ENCODE measurements at regions not wholly inside any gene's neighbourhood (a gene's known extent, or its start where the extent isn't known, plus 50 kb on each side); places are given as distances from the start of the nearest gene placed in this dataset.

DNA sequence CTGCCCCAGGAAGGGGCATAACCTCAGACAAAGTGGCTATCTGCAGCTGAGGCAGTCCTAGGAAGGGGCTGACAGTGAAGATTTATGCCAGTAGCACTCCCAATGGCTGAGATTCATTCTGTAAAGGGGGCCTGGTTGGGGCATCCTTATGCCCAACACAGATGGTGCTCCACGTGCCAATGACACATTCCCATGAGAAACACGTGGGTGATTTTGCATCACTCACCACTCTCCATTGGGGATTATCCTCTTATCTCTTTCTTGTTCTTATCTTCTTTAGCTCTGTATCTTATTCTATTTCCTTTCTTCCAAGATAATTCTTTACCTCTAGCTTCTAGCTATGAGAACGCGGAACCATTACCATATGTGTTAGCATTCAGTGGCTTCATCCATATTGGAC, 194.0 kb upstream of the TUT7 start:
- Histone ChIP-seq H2AFZ (ENCODE audit: low read length) (no peak overlapping the region), H3K27me3 (ENCODE audit: insufficient read depth, low read length, poor library complexity, severe bottlenecking) (no peaks in the 10 kb centered on the region), H4K20me1 (ENCODE audit: insufficient read depth, low read length, poor library complexity, severe bottlenecking) (no peaks in the 10 kb centered on the region), H3F3A (ENCODE audit: low read depth) (no peaks in the 10 kb centered on the region), H3K9ac (ENCODE audit: low read depth, low read length, poor library complexity, severe bottlenecking) (no peak overlapping the region), H3K9me3 (ENCODE audit: insufficient read depth, low read depth, low read length) (no peaks in the 10 kb centered on the region), H3K4me3 (ENCODE audit: low read length, poor library complexity, severe bottlenecking) (no peak overlapping the region), H3K4me2 (ENCODE audit: low read depth, low read length, poor library complexity, severe bottlenecking) (no peak overlapping the region), H3K36me3 (ENCODE audit: insufficient read depth, low read length) (no peaks in the 10 kb centered on the region), H3K9me2 (replicated peaks; ENCODE audit: low read depth, low read length) (no peaks in the 10 kb centered on the region), H3K79me2 (ENCODE audit: insufficient read depth, low read length) (no peaks in the 10 kb centered on the region), H3K4me1 (ENCODE audit: insufficient read depth, low read length, poor library complexity, severe bottlenecking) (no peaks in the 10 kb centered on the region)
- no peak for TF ChIP-seq EZH2phosphoT487 (IDR thresholded peaks at IDR 0.05; ENCODE audit: borderline replicate concordance)
- TF ChIP-seq, protein P1, sequence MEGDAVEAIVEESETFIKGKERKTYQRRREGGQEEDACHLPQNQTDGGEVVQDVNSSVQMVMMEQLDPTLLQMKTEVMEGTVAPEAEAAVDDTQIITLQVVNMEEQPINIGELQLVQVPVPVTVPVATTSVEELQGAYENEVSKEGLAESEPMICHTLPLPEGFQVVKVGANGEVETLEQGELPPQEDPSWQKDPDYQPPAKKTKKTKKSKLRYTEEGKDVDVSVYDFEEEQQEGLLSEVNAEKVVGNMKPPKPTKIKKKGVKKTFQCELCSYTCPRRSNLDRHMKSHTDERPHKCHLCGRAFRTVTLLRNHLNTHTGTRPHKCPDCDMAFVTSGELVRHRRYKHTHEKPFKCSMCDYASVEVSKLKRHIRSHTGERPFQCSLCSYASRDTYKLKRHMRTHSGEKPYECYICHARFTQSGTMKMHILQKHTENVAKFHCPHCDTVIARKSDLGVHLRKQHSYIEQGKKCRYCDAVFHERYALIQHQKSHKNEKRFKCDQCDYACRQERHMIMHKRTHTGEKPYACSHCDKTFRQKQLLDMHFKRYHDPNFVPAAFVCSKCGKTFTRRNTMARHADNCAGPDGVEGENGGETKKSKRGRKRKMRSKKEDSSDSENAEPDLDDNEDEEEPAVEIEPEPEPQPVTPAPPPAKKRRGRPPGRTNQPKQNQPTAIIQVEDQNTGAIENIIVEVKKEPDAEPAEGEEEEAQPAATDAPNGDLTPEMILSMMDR (conservative IDR thresholded peaks at IDR 0.05; ENCODE audit: low read length) = no peak

DNA sequence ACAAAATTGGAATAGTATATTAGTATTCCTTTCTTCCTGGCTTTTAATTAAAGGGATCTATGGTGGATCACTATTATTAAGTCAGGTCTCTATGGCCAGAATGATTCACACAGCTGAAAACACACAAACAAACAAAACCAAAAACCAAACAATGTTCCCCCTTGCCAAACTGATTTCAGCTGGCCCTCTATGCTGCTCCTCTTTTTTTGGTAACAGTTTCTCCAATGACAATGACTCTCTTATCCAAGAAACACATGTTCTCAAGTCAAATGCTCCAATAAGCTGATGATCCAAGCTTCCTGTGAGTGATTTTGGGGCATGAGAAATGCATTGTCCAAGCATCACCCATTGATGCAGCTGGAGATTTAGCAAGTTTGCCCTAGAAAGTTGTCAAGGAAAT, 193.4 kb upstream of the TUT7 start:
- TF ChIP-seq EZH2phosphoT487 (IDR thresholded peaks at IDR 0.05; ENCODE audit: borderline replicate concordance) = no peak
- TF ChIP-seq, protein P1 (conservative IDR thresholded peaks at IDR 0.05; ENCODE audit: low read length) = no peak
- Histone ChIP-seq H3K79me2 (ENCODE audit: insufficient read depth, low read length) (no peaks in the 10 kb centered on the region), H4K20me1 (ENCODE audit: insufficient read depth, low read length, poor library complexity, severe bottlenecking) (no peaks in the 10 kb centered on the region), H3F3A (ENCODE audit: low read depth) (no peaks in the 10 kb centered on the region), H3K36me3 (ENCODE audit: insufficient read depth, low read length) (no peaks in the 10 kb centered on the region), H3K4me2 (ENCODE audit: low read depth, low read length, poor library complexity, severe bottlenecking) (no peak overlapping the region), H3K4me1 (ENCODE audit: insufficient read depth, low read length, poor library complexity, severe bottlenecking) (no peaks in the 10 kb centered on the region), H3K27me3 (ENCODE audit: insufficient read depth, low read length, poor library complexity, severe bottlenecking) (no peaks in the 10 kb centered on the region), H3K9me3 (ENCODE audit: insufficient read depth, low read depth, low read length) (no peaks in the 10 kb centered on the region), H2AFZ (ENCODE audit: low read length) (no peak overlapping the region), H3K9me2 (replicated peaks; ENCODE audit: low read depth, low read length) (no peaks in the 10 kb centered on the region), H3K9ac (ENCODE audit: low read depth, low read length, poor library complexity, severe bottlenecking) (no peak overlapping the region), H3K4me3 (ENCODE audit: low read length, poor library complexity, severe bottlenecking) (no peak overlapping the region)

DNA sequence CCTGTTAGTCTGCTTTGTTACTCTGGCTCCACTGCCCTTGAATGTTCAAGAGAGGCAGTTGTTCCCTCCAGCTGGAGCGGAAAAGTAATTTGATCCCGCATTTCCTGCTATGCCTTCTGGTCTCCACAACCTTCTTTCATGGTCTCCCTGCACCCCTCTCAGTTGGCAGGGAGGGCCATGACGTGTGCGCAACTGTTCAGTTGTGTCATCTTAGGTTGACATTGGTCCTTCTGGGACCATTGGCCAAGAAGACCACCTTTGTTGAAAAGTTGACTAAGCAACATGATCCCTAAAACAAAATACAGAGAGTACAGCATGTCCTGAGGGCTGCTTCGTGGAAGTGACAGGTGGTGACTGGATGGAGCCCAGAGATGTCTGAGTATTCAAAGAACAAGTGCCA, 192.5 kb upstream of the TUT7 start:
- Histone ChIP-seq H3K9me3 (ENCODE audit: insufficient read depth, low read depth, low read length) (no peaks in the 10 kb centered on the region), H3K4me1 (ENCODE audit: insufficient read depth, low read length, poor library complexity, severe bottlenecking) (no peaks in the 10 kb centered on the region), H3K9me2 (replicated peaks; ENCODE audit: low read depth, low read length) (no peaks in the 10 kb centered on the region), H3K79me2 (ENCODE audit: insufficient read depth, low read length) (no peaks in the 10 kb centered on the region), H3K4me2 (ENCODE audit: low read depth, low read length, poor library complexity, severe bottlenecking) (no peak overlapping the region), H3K27me3 (ENCODE audit: insufficient read depth, low read length, poor library complexity, severe bottlenecking) (no peaks in the 10 kb centered on the region), H2AFZ (ENCODE audit: low read length) (no peak overlapping the region), H3F3A (ENCODE audit: low read depth) (no peaks in the 10 kb centered on the region), H4K20me1 (ENCODE audit: insufficient read depth, low read length, poor library complexity, severe bottlenecking) (no peaks in the 10 kb centered on the region), H3K9ac (ENCODE audit: low read depth, low read length, poor library complexity, severe bottlenecking) (no peak overlapping the region), H3K36me3 (ENCODE audit: insufficient read depth, low read length) (no peaks in the 10 kb centered on the region), H3K4me3 (ENCODE audit: low read length, poor library complexity, severe bottlenecking) (no peak overlapping the region)
- TF ChIP-seq, protein P1 (conservative IDR thresholded peaks at IDR 0.05; ENCODE audit: low read length) = no peak
- no peak for TF ChIP-seq EZH2phosphoT487 (IDR thresholded peaks at IDR 0.05; ENCODE audit: borderline replicate concordance)

Data from Loucy (cell line).